ENCODE measurements at regions not wholly inside any gene's neighbourhood (a gene's known extent, or its start where the extent isn't known, plus 50 kb on each side); places are given as distances from the start of the nearest gene placed in this dataset.

DNA sequence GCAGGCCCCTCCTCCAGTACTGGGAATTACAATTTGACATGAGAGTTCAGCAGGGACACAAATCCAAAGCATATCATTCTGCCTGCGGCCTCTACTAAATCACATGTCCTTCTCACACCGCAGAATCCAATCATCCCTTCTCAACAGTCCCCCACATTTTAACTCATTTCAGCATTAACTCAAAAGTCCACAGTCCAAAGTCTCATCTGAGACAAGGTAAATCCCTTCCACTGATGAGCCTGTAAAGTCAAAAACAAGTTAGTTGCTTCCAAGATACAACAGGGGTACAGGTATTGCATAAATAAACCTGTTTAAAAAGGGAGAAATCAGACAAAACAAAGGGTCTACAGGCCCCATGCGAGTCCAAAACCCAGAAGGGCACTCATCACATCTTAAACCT, 64.0 kb downstream of the EBNA1BP2 start:
- TF ChIP-seq, protein P1, sequence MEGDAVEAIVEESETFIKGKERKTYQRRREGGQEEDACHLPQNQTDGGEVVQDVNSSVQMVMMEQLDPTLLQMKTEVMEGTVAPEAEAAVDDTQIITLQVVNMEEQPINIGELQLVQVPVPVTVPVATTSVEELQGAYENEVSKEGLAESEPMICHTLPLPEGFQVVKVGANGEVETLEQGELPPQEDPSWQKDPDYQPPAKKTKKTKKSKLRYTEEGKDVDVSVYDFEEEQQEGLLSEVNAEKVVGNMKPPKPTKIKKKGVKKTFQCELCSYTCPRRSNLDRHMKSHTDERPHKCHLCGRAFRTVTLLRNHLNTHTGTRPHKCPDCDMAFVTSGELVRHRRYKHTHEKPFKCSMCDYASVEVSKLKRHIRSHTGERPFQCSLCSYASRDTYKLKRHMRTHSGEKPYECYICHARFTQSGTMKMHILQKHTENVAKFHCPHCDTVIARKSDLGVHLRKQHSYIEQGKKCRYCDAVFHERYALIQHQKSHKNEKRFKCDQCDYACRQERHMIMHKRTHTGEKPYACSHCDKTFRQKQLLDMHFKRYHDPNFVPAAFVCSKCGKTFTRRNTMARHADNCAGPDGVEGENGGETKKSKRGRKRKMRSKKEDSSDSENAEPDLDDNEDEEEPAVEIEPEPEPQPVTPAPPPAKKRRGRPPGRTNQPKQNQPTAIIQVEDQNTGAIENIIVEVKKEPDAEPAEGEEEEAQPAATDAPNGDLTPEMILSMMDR (IDR thresholded peaks at IDR 0.05): no peak
- no peak overlapping the region for H3K4me2 ChIP-seq (replicated peaks; ENCODE audit: extremely low read depth, low read length, poor library complexity, severe bottlenecking)
- H2AFZ ChIP-seq (ENCODE audit: insufficient read depth, low read depth, low read length, poor library complexity, severe bottlenecking): no peak overlapping the region
- no peaks in the 10 kb centered on the region for H4K20me1 ChIP-seq (ENCODE audit: insufficient read depth, low read length)
- peaks cover 25 to 50% (median 41%) of the 10 kb centered on the region in 7 donors for H3K9me3 Mint-ChIP-seq
- H3K27ac Mint-ChIP-seq: no peak overlapping the region
- intact Hi-C loops (cut with micrococcal nuclease): no loop called here
- H3K27me3 Mint-ChIP-seq (ENCODE audit: low read depth in 3 of 3): peaks cover 0 to 3% (median 1%) of the 10 kb centered on the region in 3 donors
- no peaks in the 10 kb centered on the region for H3K27me3 ChIP-seq (ENCODE audit: control insufficient read depth in 2 of 2, insufficient read depth in 2 of 2, low read length in 2 of 2)
- H3K27ac ChIP-seq (ENCODE audit: low read depth in 1 of 2, low read length in 2 of 2): no peak overlapping the region
- no peaks in the 10 kb centered on the region for H3K36me3 Mint-ChIP-seq
- H3K9ac ChIP-seq (ENCODE audit: insufficient read depth, low read length, poor library complexity, severe bottlenecking): no peak overlapping the region
- H3K36me3 ChIP-seq (replicated peaks in 1 of 2; ENCODE audit: control insufficient read depth in 1 of 2, insufficient read depth in 2 of 2, low read length in 2 of 2): no peaks in the 10 kb centered on the region
- H3K4me3 Mint-ChIP-seq: no peak overlapping the region
- no peaks in the 10 kb centered on the region for H3K79me2 ChIP-seq (ENCODE audit: insufficient read depth, low read length)
- 97% methylated on average over 3 of the region's 3 CpGs for WGBS (ENCODE audit: insufficient coverage)
- no peaks in the 10 kb centered on the region for H3K4me1 ChIP-seq (ENCODE audit: control insufficient read depth in 1 of 2, insufficient read depth in 2 of 2, low read length in 2 of 2)
- peaks cover 17% of the 10 kb centered on the region in 2 donors for H3K9me3 ChIP-seq (replicated peaks in 1 of 2; ENCODE audit: control insufficient read depth in 1 of 2, insufficient read depth in 1 of 2, low read length in 2 of 2)
- DNase-seq: no peak
- no peak overlapping the region for H3K4me3 ChIP-seq (replicated peaks in 1 of 3; ENCODE audit: low read depth in 2 of 3, low read length in 3 of 3)
- H3K4me1 Mint-ChIP-seq: no peaks in the 10 kb centered on the region

DNA sequence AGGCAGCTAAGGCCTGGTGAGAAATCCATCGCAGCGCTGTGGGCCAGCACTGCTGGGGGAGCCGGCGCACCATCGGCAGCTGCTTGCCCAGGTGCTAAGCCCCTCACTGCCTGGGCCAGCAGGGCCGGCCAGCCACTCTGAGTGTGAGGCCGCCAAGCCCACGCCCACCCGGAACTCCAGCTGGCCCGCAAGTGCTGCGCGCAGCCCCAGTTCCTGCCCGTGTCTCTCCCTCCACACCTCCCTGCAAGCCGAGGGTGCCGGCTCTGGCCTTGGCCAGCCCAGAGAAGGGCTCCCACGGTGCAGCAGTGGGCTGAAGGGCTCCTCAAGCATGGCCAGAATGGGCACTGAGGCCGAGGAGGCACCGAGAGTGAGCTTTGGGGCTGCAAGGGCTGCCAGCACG, 64.4 kb downstream of the EBNA1BP2 start:
- Histone ChIP-seq H3K9me3 (replicated peaks in 1 of 2; ENCODE audit: control insufficient read depth in 1 of 2, insufficient read depth in 1 of 2, low read length in 2 of 2) (peaks cover 17 to 18% of the 10 kb centered on the region in 2 donors), H4K20me1 (ENCODE audit: insufficient read depth, low read length) (no peaks in the 10 kb centered on the region), H3K36me3 (replicated peaks in 1 of 2; ENCODE audit: control insufficient read depth in 1 of 2, insufficient read depth in 2 of 2, low read length in 2 of 2) (no peaks in the 10 kb centered on the region), H3K4me1 (ENCODE audit: control insufficient read depth in 1 of 2, insufficient read depth in 2 of 2, low read length in 2 of 2) (no peaks in the 10 kb centered on the region), H3K4me2 (replicated peaks; ENCODE audit: extremely low read depth, low read length, poor library complexity, severe bottlenecking) (no peak overlapping the region), H3K79me2 (ENCODE audit: insufficient read depth, low read length) (no peaks in the 10 kb centered on the region), H3K27me3 (ENCODE audit: control insufficient read depth in 2 of 2, insufficient read depth in 2 of 2, low read length in 2 of 2) (no peaks in the 10 kb centered on the region), H3K27ac (ENCODE audit: low read depth in 1 of 2, low read length in 2 of 2) (no peak overlapping the region), H2AFZ (ENCODE audit: insufficient read depth, low read depth, low read length, poor library complexity, severe bottlenecking) (no peak overlapping the region), H3K4me3 (replicated peaks in 1 of 3; ENCODE audit: low read depth in 2 of 3, low read length in 3 of 3) (no peak overlapping the region), H3K9ac (ENCODE audit: insufficient read depth, low read length, poor library complexity, severe bottlenecking) (no peak overlapping the region)
- no peak overlapping the region for H3K4me3 Mint-ChIP-seq
- TF ChIP-seq, protein P1 (IDR thresholded peaks at IDR 0.05): no peak
- H3K27ac Mint-ChIP-seq: no peak overlapping the region
- H3K4me1 Mint-ChIP-seq: no peaks in the 10 kb centered on the region
- H3K36me3 Mint-ChIP-seq: no peaks in the 10 kb centered on the region
- H3K9me3 Mint-ChIP-seq: peaks cover 25 to 54% (median 44%) of the 10 kb centered on the region in 7 donors
- intact Hi-C loops (cut with micrococcal nuclease): no loop called here
- H3K27me3 Mint-ChIP-seq (ENCODE audit: low read depth in 3 of 3): peaks cover 0 to 3% (median 1%) of the 10 kb centered on the region in 3 donors
- WGBS (ENCODE audit: insufficient coverage): 94% methylated on average over 16 of the region's 19 CpGs
- no peak for DNase-seq

Data from CD14-positive monocyte (primary cell).